ENCODE measurements at regions not wholly inside any gene's neighbourhood (a gene's known extent, or its start where the extent isn't known, plus 50 kb on each side); places are given as distances from the start of the nearest gene placed in this dataset.

GRCh38 chr5:60453186-60453976 is 246.6 kb downstream of the DEPDC1B start:
- TF ChIP-seq POLR2AphosphoS5 (IDR thresholded peaks at IDR 0.05) (no peak), CTCF (IDR thresholded peaks at IDR 0.05) (no peak), POLR2A (IDR thresholded peaks at IDR 0.05; ENCODE audit: low read depth) (no peak), EP300 (IDR thresholded peaks at IDR 0.05) (no peak)
- Histone ChIP-seq H3K4me3 (no peak overlapping the region), H3K9me3 (no peaks in the 10 kb centered on the region), H3K27me3 (no peaks in the 10 kb centered on the region), H3K36me3 (no peaks in the 10 kb centered on the region), H3K27ac (replicated peaks in 1 of 4) (no peak overlapping the region), H3K4me1 (peaks cover 0 to 14% (median 3%) of the 10 kb centered on the region in 4 donors)
- intact Hi-C loops (cut with DNase I), result no loop called here
- 82% methylated on average over 4 of the region's 4 CpGs for WGBS
- no peak for DNase-seq (ENCODE audit: extremely low spot score)

GRCh38 chr5:60448600-60448999 is 251.4 kb downstream of the DEPDC1B start:
- intact Hi-C loops (cut with DNase I), result no loop called here
- WGBS, result 63% methylated on average over 2 of the region's 2 CpGs
- DNase-seq (ENCODE audit: extremely low spot score), result no peak
- Histone ChIP-seq H3K4me3 (no peak overlapping the region), H3K27me3 (no peaks in the 10 kb centered on the region), H3K36me3 (no peaks in the 10 kb centered on the region), H3K27ac (replicated peaks in 1 of 4) (no peak overlapping the region), H3K9me3 (no peaks in the 10 kb centered on the region), H3K4me1 (no peaks in the 10 kb centered on the region)
- TF ChIP-seq EP300 (IDR thresholded peaks at IDR 0.05) (no peak), CTCF (IDR thresholded peaks at IDR 0.05) (no peak), POLR2AphosphoS5 (IDR thresholded peaks at IDR 0.05) (no peak), POLR2A (IDR thresholded peaks at IDR 0.05; ENCODE audit: low read depth) (no peak)

GRCh38 chr5:60447488-60447920 is 252.5 kb downstream of the DEPDC1B start:
- 89% methylated on average over 5 of the region's 5 CpGs for WGBS
- no peak for DNase-seq (ENCODE audit: extremely low spot score)
- Histone ChIP-seq H3K36me3 (no peaks in the 10 kb centered on the region), H3K4me1 (no peaks in the 10 kb centered on the region), H3K9me3 (no peaks in the 10 kb centered on the region), H3K27me3 (no peaks in the 10 kb centered on the region), H3K27ac (replicated peaks in 1 of 4) (no peak overlapping the region), H3K4me3 (no peak overlapping the region)
- TF ChIP-seq EP300 (IDR thresholded peaks at IDR 0.05), result no peak
- no peak for TF ChIP-seq CTCF (IDR thresholded peaks at IDR 0.05)
- TF ChIP-seq POLR2A (IDR thresholded peaks at IDR 0.05; ENCODE audit: low read depth), result no peak
- TF ChIP-seq POLR2AphosphoS5 (IDR thresholded peaks at IDR 0.05), result no peak
- intact Hi-C loops (cut with DNase I), result no loop called here

- 72% methylated on average over 3 of the region's 3 CpGs for WGBS
- TF ChIP-seq POLR2AphosphoS5 (IDR thresholded peaks at IDR 0.05) (no peak), CTCF (IDR thresholded peaks at IDR 0.05) (no peak)
- Histone ChIP-seq H3K4me1 (no peaks in the 10 kb centered on the region), H3K36me3 (no peaks in the 10 kb centered on the region), H3K27ac (replicated peaks in 1 of 4) (no peak overlapping the region), H3K27me3 (no peaks in the 10 kb centered on the region), H3K9me3 (no peaks in the 10 kb centered on the region), H3K4me3 (no peak overlapping the region)
- no peak for DNase-seq (ENCODE audit: extremely low spot score)
- intact Hi-C loops (cut with DNase I), result no loop called here
Measured at GRCh38 chr5:60446917-60447316, 253.0 kb downstream of the DEPDC1B start.

- no peak overlapping the region for H3K27ac ChIP-seq (replicated peaks in 1 of 4)
- no peak overlapping the region for H3K4me3 ChIP-seq
- intact Hi-C loops (cut with DNase I), result no loop called here
- no peaks in the 10 kb centered on the region for H3K9me3 ChIP-seq
- TF ChIP-seq EP300 (IDR thresholded peaks at IDR 0.05) (no peak), POLR2AphosphoS5 (IDR thresholded peaks at IDR 0.05) (no peak), CTCF (IDR thresholded peaks at IDR 0.05) (no peak), POLR2A (IDR thresholded peaks at IDR 0.05; ENCODE audit: low read depth) (no peak)
- no peaks in the 10 kb centered on the region for H3K4me1 ChIP-seq
- H3K36me3 ChIP-seq, result no peaks in the 10 kb centered on the region
- 79% methylated on average over 1 of the region's 1 CpG for WGBS
- H3K27me3 ChIP-seq, result no peaks in the 10 kb centered on the region
- no peak for DNase-seq (ENCODE audit: extremely low spot score)
Measured at GRCh38 chr5:60445921-60446320, 254.0 kb downstream of the DEPDC1B start.
